SK-N-SH treated with all-trans-retinoic acid at 6 μM for 48 hours (cell line): ENCODE measurements at regions not wholly inside any gene's neighbourhood (a gene's known extent, or its start where the extent isn't known, plus 50 kb on each side); places are given as distances from the start of the nearest gene placed in this dataset.

Experiments
- ARNTL ChIP-seq: fragments of 450-650 bp; formaldehyde crosslinking; IDR thresholded peaks from 2 replicates; pipeline ENCODE4 v1.5.0; 2020; ENCODE audit warnings: low read depth, mild to moderate bottlenecking, moderate library complexity, borderline replicate concordance
- CREB5 ChIP-seq: fragments of 250-450 bp; sonication (Bioruptor Pico); IDR thresholded peaks from 2 replicates; pipeline ENCODE4 v1.5.1; 2020; ENCODE audit warnings: low read depth, mild to moderate bottlenecking, moderate library complexity
- RARB ChIP-seq: fragments of 250-450 bp; sonication (Bioruptor Pico); IDR thresholded peaks from 2 replicates; pipeline ENCODE4 v1.8.0; 2021; ENCODE audit warnings: mild to moderate bottlenecking, moderate library complexity
- ZFP3 ChIP-seq: fragments of 250-450 bp; sonication (Bioruptor Pico); IDR thresholded peaks from 2 replicates; pipeline ENCODE4 v1.5.0; 2020; ENCODE audit warnings: mild to moderate bottlenecking, moderate library complexity

- no peak for TF ChIP-seq ZFP3 (CRISPR knock-in tag)
- TF ChIP-seq RARB = no peak
- TF ChIP-seq CREB5 = no peak
- no peak for TF ChIP-seq ARNTL
These were observed 155.9 kb downstream of the MYLK4 start for GRCh38 chr6:2594868-2595267.
